GM11168 (cell line): ENCODE measurements at regions not wholly inside any gene's neighbourhood (a gene's known extent, or its start where the extent isn't known, plus 50 kb on each side); places are given as distances from the start of the nearest gene placed in this dataset.
"Not testable (repeated sequence)": the region's sequence is repeated elsewhere in the genome, so short reads cannot be mapped to it uniquely, and the experiment has no call there.

Experiments used
- in situ Hi-C: fragments of 300-500 bp; cut with MboI; formaldehyde crosslinking; loops from one replicate; pipeline ENCODE4 v1.12.0; 2022; ENCODE audit warnings: low sequenced_read_pairs; ENCODE audit not compliant: unreplicated experiment

DNA sequence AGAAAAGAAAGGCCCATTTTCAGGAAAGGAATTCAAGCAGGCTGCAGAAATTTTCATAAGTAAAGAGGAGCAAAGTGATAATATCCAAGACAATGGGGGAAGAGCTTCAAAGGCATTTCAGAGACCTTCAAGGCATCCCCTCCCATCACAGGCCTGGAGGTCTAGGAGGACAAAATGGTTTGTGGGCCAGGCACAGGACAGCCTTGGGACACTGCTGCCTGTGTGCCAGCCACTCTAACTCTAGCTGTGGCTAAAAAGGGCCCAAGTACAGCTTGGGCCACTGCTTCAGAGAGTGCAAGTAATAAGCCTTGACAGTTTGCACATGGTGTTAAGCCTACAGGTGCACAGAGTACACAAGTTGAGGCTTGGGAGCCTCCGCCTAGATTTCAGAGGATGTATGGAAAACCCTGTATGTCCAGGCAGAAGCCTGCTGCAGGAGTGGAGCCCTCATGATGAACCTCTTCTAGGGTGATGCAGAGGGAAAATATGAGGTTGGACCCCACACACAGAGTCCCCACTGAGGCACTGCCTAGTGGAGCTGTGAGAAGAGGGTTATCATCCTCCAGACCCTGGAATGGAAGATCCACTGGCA is 51.8 kb upstream of the ZSWIM5 start:
- in situ Hi-C loops = no loop called here

DNA sequence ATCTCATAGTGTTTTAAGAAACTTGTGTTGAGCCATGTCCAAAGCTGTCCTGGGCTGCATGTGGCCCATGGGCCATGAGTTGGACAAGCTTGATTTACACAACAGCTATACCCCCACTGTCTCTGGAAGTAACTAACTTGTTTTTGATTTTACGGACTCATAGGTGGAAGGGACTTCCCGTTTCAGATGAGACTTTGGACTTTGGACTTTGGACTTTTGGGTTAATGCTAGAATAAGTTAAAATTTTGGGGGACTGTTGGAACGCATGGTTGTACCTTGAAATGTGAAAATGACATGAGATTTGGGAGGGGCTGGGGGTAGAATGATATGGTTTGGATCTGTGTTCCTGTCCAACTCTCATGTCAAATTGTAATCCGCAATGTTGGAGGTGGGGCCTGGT is 52.6 kb upstream of the ZSWIM5 start:
- in situ Hi-C loops = no loop called here

DNA sequence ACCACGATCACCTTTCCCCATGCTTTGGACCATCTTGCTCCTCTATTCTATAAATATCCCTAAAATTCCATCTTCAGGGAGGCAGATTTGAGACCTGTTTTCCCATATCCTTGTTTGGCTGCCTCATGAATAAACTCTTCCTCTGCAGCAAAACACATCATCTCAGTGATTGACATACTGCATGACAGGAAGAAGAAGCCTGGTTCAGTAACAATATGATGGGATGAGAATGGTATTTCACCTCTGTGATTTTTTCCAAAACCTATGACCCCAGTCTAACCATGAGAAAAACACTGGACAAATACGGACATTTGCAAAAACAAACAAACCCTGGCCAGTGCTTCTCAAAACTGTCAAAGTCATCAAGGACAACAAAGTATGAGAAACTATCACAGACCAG is 53.8 kb upstream of the ZSWIM5 start:
- in situ Hi-C loops = no loop called here

GRCh38 chr1:45263132-45263531 is 56.7 kb upstream of the ZSWIM5 start:
- in situ Hi-C loops = no loop called here

DNA sequence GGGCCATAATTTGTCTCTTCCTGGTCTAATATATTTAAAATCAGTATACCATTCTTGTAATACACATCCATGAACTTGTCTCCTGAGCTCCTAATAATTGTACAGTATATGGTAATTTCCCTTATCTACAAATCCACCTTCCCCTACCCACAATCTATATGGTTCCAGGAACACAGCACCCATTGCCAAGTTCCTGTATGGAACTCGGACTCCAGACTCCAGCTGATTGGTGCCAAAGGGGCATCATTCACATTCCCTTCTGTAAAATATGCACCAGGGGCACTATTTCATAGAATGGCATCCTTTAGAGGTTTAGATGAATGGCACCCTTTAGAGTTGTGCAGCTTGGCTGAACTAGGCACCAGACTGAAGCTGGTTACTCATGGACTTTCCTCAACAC is 58.8 kb upstream of the ZSWIM5 start:
- in situ Hi-C loops = no loop called here

DNA sequence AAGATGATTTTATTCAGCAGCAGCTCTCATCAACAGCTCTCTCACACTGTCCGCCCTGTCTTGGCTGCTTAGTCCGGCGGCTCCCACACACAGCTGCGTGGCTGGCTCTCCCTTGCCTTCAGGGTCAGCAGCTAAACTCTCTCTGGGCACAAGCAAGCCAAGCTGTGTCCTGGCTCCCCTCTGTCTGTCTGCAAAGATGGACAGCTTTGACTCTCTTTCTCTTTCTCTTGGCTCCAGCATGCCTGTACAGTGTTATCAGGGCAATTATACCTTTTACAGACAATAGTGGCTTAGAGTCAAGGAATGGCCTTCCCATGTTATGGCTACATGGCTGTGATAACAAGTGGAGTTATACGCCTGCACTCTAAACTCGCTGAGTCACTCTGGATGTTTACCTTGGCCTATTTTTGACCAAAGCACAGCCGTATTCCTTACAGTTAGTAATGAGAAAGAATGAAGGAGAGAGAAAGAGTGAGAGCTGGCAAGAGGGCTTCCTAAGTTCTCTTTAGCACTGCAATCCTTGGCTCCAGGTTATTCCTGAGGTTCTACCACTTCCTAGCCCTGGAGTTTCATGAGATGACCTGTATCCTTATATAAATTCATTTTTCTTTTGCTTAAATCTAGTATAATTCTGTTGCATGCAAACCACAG is 59.9 kb upstream of the ZSWIM5 start:
- in situ Hi-C loops = no loop called here

DNA sequence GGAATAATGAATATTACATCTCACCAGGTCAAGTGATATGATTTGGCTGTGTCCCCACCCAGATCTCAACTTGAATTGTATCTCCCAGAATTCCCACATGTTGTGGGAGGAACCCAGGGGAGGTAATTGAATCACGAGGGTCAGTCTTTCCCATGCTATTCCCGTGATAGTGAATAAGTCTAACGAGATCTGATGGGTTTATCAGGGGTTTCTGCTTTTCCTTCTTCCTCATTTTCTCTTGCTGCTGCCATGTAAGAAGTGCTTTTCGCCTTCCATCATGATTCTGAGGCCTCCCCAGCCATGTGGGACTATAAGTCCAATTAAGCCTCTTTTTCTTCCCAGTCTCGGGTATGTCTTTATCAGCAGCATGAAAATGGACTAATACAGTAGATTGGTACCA is 58.4 kb upstream of the HPDL start:
- in situ Hi-C loops = not testable (repeated sequence)

DNA sequence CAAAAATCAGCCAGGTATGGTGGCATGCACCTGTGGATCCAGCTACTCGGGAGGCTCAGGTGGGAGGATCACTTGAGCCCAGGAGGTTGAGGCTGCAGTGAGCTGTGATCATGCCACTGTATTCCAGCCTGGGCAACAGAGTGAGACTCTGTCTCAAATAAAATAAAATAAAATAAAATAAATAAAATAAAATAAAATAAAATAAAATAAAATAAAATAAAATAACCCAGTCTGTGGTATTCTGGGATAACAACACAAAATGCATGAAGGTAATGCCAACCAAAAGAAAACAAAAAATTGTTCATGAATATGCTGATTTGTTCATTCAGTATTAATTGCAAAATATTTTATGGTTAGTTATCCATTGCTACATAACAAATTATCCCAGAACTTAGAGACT is 54.4 kb upstream of the HPDL start:
- in situ Hi-C loops = not testable (repeated sequence)

DNA sequence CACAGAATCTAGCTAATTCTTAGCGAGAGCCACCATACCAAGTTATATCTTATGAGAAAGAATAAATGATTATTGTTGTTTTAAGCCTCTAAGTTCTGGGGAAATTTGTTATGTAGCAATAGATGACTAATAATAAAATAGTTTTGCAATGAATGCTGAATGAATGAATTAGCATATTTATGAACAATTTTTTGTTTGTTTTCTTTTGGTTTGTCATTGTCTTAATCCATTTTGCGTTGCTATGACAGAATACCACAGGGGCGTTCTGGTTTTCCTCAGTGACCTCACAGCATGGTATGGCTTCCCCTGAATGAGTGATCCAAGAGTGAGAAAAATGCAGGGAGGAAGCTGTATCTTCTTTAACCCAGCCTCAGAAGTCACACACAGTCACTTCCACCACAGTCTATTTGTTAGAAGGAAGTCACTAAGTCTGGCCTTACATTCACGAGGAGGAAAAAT is 53.8 kb upstream of the HPDL start:
- in situ Hi-C loops = no loop called here

DNA sequence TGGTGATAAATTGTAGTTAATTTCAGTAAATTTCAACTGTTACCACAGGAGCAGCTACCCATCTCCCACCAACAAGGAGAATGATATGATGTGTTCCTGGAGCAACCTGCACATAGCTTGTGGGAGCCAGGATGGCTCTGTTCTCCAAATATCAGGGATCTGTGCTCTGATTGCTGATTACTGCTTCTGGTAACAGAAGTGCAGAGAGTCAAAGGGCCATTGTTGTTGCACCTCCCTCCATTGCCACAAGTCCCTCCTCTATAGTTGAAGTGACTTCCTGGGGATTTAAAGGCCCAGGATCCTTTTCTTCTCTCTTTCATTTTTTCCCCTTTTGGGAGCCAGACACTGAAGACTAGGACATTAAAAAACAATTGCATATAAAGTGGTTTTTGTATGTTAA is 51.6 kb upstream of the HPDL start:
- in situ Hi-C loops = loop anchor here (25.0 kb wide), 1 partner anchor 438 kb away; the partner anchor contains the start of gene PTCH2
